ENCODE measurements at regions not wholly inside any gene's neighbourhood (a gene's known extent, or its start where the extent isn't known, plus 50 kb on each side); places are given as distances from the start of the nearest gene placed in this dataset.
"Not testable (repeated sequence)": the region's sequence is repeated elsewhere in the genome, so short reads cannot be mapped to it uniquely, and the experiment has no call there.

GRCh38 chr5:176035201-176035530 lies 67.1 kb upstream of the THOC3 start:
- not testable (repeated sequence) for H3K9me3 Mint-ChIP-seq; H3K27me3 Mint-ChIP-seq; H3K4me3 Mint-ChIP-seq; H3K4me3 ChIP-seq (ENCODE audit: low read depth, low read length); H3K27me3 ChIP-seq (ENCODE audit: control insufficient read depth, insufficient read depth, low read length); DNase-seq; H3K36me3 ChIP-seq (ENCODE audit: control insufficient read depth, insufficient read depth, low read length); H3K36me3 Mint-ChIP-seq; ATAC-seq (ENCODE audit: low read depth in 2 of 2); H3K4me1 ChIP-seq (ENCODE audit: control insufficient read depth, insufficient read depth, low read length, poor library complexity, severe bottlenecking); H3K9me3 ChIP-seq (ENCODE audit: control insufficient read depth in 2 of 2, low read length in 2 of 2)
- peak overlapping the region; percentile 55 for H3K27ac ChIP-seq (ENCODE audit: insufficient read depth, low read length, poor library complexity, severe bottlenecking)
- Mint-ChIP-seq H3K27ac (peak overlapping the region in 2 of 3 donors; percentile 46 to 74), H3K4me1 (peaks cover 0 to 35% (median 10%) of the 10 kb centered on the region in 4 donors)

GRCh38 chr5:176035816-176036308 lies 67.7 kb upstream of the THOC3 start:
- H3K4me1 Mint-ChIP-seq, result peaks cover 0 to 40% (median 11%) of the 10 kb centered on the region in 4 donors
- not testable (repeated sequence) for H3K27me3 ChIP-seq (ENCODE audit: control insufficient read depth, insufficient read depth, low read length); H3K4me3 ChIP-seq (ENCODE audit: low read depth, low read length); H3K4me1 ChIP-seq (ENCODE audit: control insufficient read depth, insufficient read depth, low read length, poor library complexity, severe bottlenecking); H3K9me3 Mint-ChIP-seq; DNase-seq; H3K36me3 ChIP-seq (ENCODE audit: control insufficient read depth, insufficient read depth, low read length); H3K9me3 ChIP-seq (ENCODE audit: control insufficient read depth in 2 of 2, low read length in 2 of 2); H3K36me3 Mint-ChIP-seq; ATAC-seq (ENCODE audit: low read depth in 2 of 2); H3K27me3 Mint-ChIP-seq
- peak overlapping the region; percentile 67 to 91 (median 85) for H3K27ac Mint-ChIP-seq
- peak overlapping the region; percentile 6 for H3K27ac ChIP-seq (ENCODE audit: insufficient read depth, low read length, poor library complexity, severe bottlenecking)
- peak overlapping the region; percentile 55 to 81 (median 71) for H3K4me3 Mint-ChIP-seq

- Mint-ChIP-seq H3K4me1 (peaks cover 0 to 42% (median 11%) of the 10 kb centered on the region in 4 donors), H3K4me3 (peak overlapping the region; percentile 55 to 81 (median 71)), H3K27ac (peak overlapping the region; percentile 67 to 91 (median 85))
- not testable (repeated sequence) for H3K36me3 ChIP-seq (ENCODE audit: control insufficient read depth, insufficient read depth, low read length); H3K4me3 ChIP-seq (ENCODE audit: low read depth, low read length); H3K9me3 Mint-ChIP-seq; H3K27me3 Mint-ChIP-seq; ATAC-seq (ENCODE audit: low read depth in 2 of 2); H3K27me3 ChIP-seq (ENCODE audit: control insufficient read depth, insufficient read depth, low read length); H3K36me3 Mint-ChIP-seq; H3K4me1 ChIP-seq (ENCODE audit: control insufficient read depth, insufficient read depth, low read length, poor library complexity, severe bottlenecking); DNase-seq; H3K9me3 ChIP-seq (ENCODE audit: control insufficient read depth in 2 of 2, low read length in 2 of 2)
- peak overlapping the region; percentile 6 for H3K27ac ChIP-seq (ENCODE audit: insufficient read depth, low read length, poor library complexity, severe bottlenecking)
Observed at GRCh38 chr5:176036391-176036790, 68.3 kb upstream of the THOC3 start.

GRCh38 chr5:176037190-176037589 lies 69.1 kb upstream of the THOC3 start:
- not testable (repeated sequence) for H3K4me1 ChIP-seq (ENCODE audit: control insufficient read depth, insufficient read depth, low read length, poor library complexity, severe bottlenecking); DNase-seq
- H3K27ac Mint-ChIP-seq, result peak overlapping the region in 2 of 3 donors; percentile 71 to 92

GRCh38 chr5:176040105-176040801 lies 72.1 kb upstream of the THOC3 start:
- H3K4me3 Mint-ChIP-seq; DNase-seq; H3K27me3 Mint-ChIP-seq; H3K36me3 Mint-ChIP-seq; H3K36me3 ChIP-seq (ENCODE audit: control insufficient read depth, insufficient read depth, low read length); ATAC-seq (ENCODE audit: low read depth in 2 of 2); H3K27me3 ChIP-seq (ENCODE audit: control insufficient read depth, insufficient read depth, low read length); H3K27ac ChIP-seq (ENCODE audit: insufficient read depth, low read length, poor library complexity, severe bottlenecking); H3K9me3 Mint-ChIP-seq; H3K4me3 ChIP-seq (ENCODE audit: low read depth, low read length); H3K4me1 ChIP-seq (ENCODE audit: control insufficient read depth, insufficient read depth, low read length, poor library complexity, severe bottlenecking); H3K9me3 ChIP-seq (ENCODE audit: control insufficient read depth in 2 of 2, low read length in 2 of 2): not testable (repeated sequence)
- Mint-ChIP-seq H3K4me1 (peaks cover 0 to 47% (median 11%) of the 10 kb centered on the region in 4 donors), H3K27ac (peak overlapping the region in 2 of 3 donors; percentile 38 to 49)

More at GRCh38 chr5:176037190-176037589, 69.1 kb upstream of the THOC3 start:
- H3K4me3 Mint-ChIP-seq; H3K27me3 ChIP-seq (ENCODE audit: control insufficient read depth, insufficient read depth, low read length); H3K9me3 Mint-ChIP-seq; H3K36me3 Mint-ChIP-seq; H3K4me3 ChIP-seq (ENCODE audit: low read depth, low read length); ATAC-seq (ENCODE audit: low read depth in 2 of 2); H3K9me3 ChIP-seq (ENCODE audit: control insufficient read depth in 2 of 2, low read length in 2 of 2); H3K27me3 Mint-ChIP-seq; H3K36me3 ChIP-seq (ENCODE audit: control insufficient read depth, insufficient read depth, low read length): not testable (repeated sequence)
- H3K27ac ChIP-seq (ENCODE audit: insufficient read depth, low read length, poor library complexity, severe bottlenecking), result peak overlapping the region; percentile 10
- peaks cover 0 to 49% (median 11%) of the 10 kb centered on the region in 4 donors for H3K4me1 Mint-ChIP-seq

- H3K4me1 ChIP-seq (ENCODE audit: control insufficient read depth, insufficient read depth, low read length, poor library complexity, severe bottlenecking); H3K36me3 Mint-ChIP-seq; H3K27me3 Mint-ChIP-seq; H3K9me3 Mint-ChIP-seq; H3K4me3 ChIP-seq (ENCODE audit: low read depth, low read length); H3K27me3 ChIP-seq (ENCODE audit: control insufficient read depth, insufficient read depth, low read length); DNase-seq; H3K27ac ChIP-seq (ENCODE audit: insufficient read depth, low read length, poor library complexity, severe bottlenecking); ATAC-seq (ENCODE audit: low read depth in 2 of 2); H3K9me3 ChIP-seq (ENCODE audit: control insufficient read depth in 2 of 2, low read length in 2 of 2); H3K36me3 ChIP-seq (ENCODE audit: control insufficient read depth, insufficient read depth, low read length): not testable (repeated sequence)
- Mint-ChIP-seq H3K4me3 (peak overlapping the region in 1 of 4 donors; percentile 51), H3K27ac (peak overlapping the region in 2 of 3 donors; percentile 35 to 64), H3K4me1 (peaks cover 0 to 38% (median 8%) of the 10 kb centered on the region in 4 donors)
Observed at GRCh38 chr5:176041248-176041994, 73.3 kb upstream of the THOC3 start.

GRCh38 chr5:176042020-176042658 lies 74.0 kb upstream of the THOC3 start:
- not testable (repeated sequence) for H3K27me3 Mint-ChIP-seq; H3K27ac ChIP-seq (ENCODE audit: insufficient read depth, low read length, poor library complexity, severe bottlenecking); H3K9me3 Mint-ChIP-seq; H3K27me3 ChIP-seq (ENCODE audit: control insufficient read depth, insufficient read depth, low read length); H3K36me3 ChIP-seq (ENCODE audit: control insufficient read depth, insufficient read depth, low read length); H3K36me3 Mint-ChIP-seq; H3K4me3 ChIP-seq (ENCODE audit: low read depth, low read length); DNase-seq; H3K4me1 ChIP-seq (ENCODE audit: control insufficient read depth, insufficient read depth, low read length, poor library complexity, severe bottlenecking); H3K9me3 ChIP-seq (ENCODE audit: control insufficient read depth in 2 of 2, low read length in 2 of 2)
- peak overlapping the region in 1 of 4 donors; percentile 51 for H3K4me3 Mint-ChIP-seq
- peaks cover 0 to 36% (median 8%) of the 10 kb centered on the region in 4 donors for H3K4me1 Mint-ChIP-seq
- ATAC-seq (ENCODE audit: low read depth in 2 of 2), result peak; percentile 68 to 88
- H3K27ac Mint-ChIP-seq, result peak overlapping the region; percentile 35 to 79 (median 64)

Data from CD4-positive, CD25-positive, alpha-beta regulatory T cell (primary cell).